DOHH2 (cell line): ENCODE measurements at regions not wholly inside any gene's neighbourhood (a gene's known extent, or its start where the extent isn't known, plus 50 kb on each side); places are given as distances from the start of the nearest gene placed in this dataset.

Experiments
- H3F3A ChIP-seq: fragments of 200-600 bp; sonication (generic), shearing (Covaris generic); 2 replicates; pipeline ENCODE4 v1.6.0; 2016; ENCODE audit warnings: antibody characterized with exemption, mild to moderate bottlenecking; ENCODE audit not compliant: control insufficient read depth, insufficient read depth
- H3K27ac ChIP-seq: fragments of 200-600 bp; sonication (generic); 2 replicates; pipeline ENCODE4 v1.5.1; 2014; ENCODE audit warnings: low read depth, mild to moderate bottlenecking, low read length, moderate library complexity
- H3K27me3 ChIP-seq: fragments of 200-600 bp; sonication (generic); 2 replicates; pipeline ENCODE4 v1.6.1; 2014; ENCODE audit warnings: mild to moderate bottlenecking, low read length, mixed read lengths; ENCODE audit not compliant: control insufficient read depth
- H3K36me3 ChIP-seq: fragments of 200-600 bp; sonication (generic); 2 replicates; pipeline ENCODE4 v1.6.1; 2014; ENCODE audit warnings: mild to moderate bottlenecking, low read length, moderate library complexity, mixed read lengths; ENCODE audit not compliant: control insufficient read depth
- H3K4me1 ChIP-seq: fragments of 200-600 bp; sonication (generic); 2 replicates; pipeline ENCODE4 v1.6.1; 2014; ENCODE audit warnings: mild to moderate bottlenecking, low read length, mixed read lengths; ENCODE audit not compliant: control insufficient read depth
- H3K4me2 ChIP-seq: fragments of 200-600 bp; sonication (generic); 2 replicates; pipeline ENCODE4 v1.6.0; 2014; ENCODE audit warnings: mild to moderate bottlenecking, low read length, moderate library complexity
- H3K4me3 ChIP-seq: fragments of 200-600 bp; sonication (generic); 2 replicates; pipeline ENCODE4 v1.5.1; 2014; ENCODE audit warnings: mild to moderate bottlenecking, low read length, mixed read lengths
- H3K79me2 ChIP-seq: fragments of 200-600 bp; sonication (generic); 2 replicates; pipeline ENCODE4 v1.6.1; 2014; ENCODE audit warnings: mild to moderate bottlenecking, low read length, mixed read lengths; ENCODE audit not compliant: control insufficient read depth
- H3K9me2 ChIP-seq: fragments of 200-600 bp; sonication (generic); replicated peaks from 2 replicates; pipeline ENCODE4 v1.6.1; 2014; ENCODE audit warnings: mild to moderate bottlenecking, low read length, mixed read lengths; ENCODE audit not compliant: control insufficient read depth
- H3K9me3 ChIP-seq: fragments of 200-600 bp; sonication (generic); 2 replicates; pipeline ENCODE4 v1.6.1; 2014; ENCODE audit warnings: antibody characterized with exemption, low read length, mixed read lengths; ENCODE audit not compliant: control insufficient read depth, insufficient read depth
- H4K20me1 ChIP-seq: fragments of 200-600 bp; sonication (generic); 2 replicates; pipeline ENCODE4 v1.6.0; 2014; ENCODE audit warnings: low read depth, mild to moderate bottlenecking, antibody characterized with exemption, low read length, moderate library complexity; ENCODE audit not compliant: control insufficient read depth, insufficient read depth
- EZH2phosphoT487 ChIP-seq: fragments of 200-600 bp; sonication (generic); IDR thresholded peaks from 2 replicates; pipeline ENCODE4 v1.6.1; 2017; ENCODE audit warnings: borderline replicate concordance, mild to moderate bottlenecking, antibody characterized with exemption, low read length, moderate library complexity, mixed read lengths
- TF ChIP-seq, protein P1 (sequence below): fragments of 200-600 bp; sonication (generic); IDR thresholded peaks from one replicate; pipeline ENCODE4 v1.5.1; 2014; ENCODE audit warnings: antibody characterized with exemption, mild to moderate bottlenecking, low read depth, low read length; ENCODE audit not compliant: poor library complexity, severe bottlenecking

DNA sequence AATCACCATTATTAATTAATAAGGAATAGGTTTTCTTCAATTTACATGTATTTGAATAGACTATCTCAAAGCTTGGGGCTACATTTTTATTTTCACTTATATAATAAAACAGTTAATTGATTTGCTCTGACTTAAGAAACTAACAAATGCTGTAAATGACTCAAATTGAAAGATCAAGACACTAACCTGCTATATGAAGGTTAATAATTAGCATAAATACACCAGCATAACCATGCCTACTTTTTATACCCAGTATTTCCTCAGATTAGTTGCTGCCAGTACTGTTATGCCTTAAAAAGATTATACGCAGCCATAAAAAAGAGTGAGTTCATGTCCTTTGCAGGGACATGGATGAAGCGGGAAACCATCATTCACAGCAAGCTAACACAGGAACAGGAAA lies 1545.1 kb downstream of the AMY1C start:
- no peaks in the 10 kb centered on the region for H3K4me1 ChIP-seq
- no peaks in the 10 kb centered on the region for H3K27me3 ChIP-seq
- no peaks in the 10 kb centered on the region for H3K9me2 ChIP-seq
- no peak overlapping the region for H3K4me2 ChIP-seq
- H3K9me3 ChIP-seq, result no peaks in the 10 kb centered on the region
- H3K79me2 ChIP-seq, result no peaks in the 10 kb centered on the region
- no peaks in the 10 kb centered on the region for H3K36me3 ChIP-seq
- H3K27ac ChIP-seq, result no peak overlapping the region
- no peak overlapping the region for H3K4me3 ChIP-seq
- TF ChIP-seq, protein P1, sequence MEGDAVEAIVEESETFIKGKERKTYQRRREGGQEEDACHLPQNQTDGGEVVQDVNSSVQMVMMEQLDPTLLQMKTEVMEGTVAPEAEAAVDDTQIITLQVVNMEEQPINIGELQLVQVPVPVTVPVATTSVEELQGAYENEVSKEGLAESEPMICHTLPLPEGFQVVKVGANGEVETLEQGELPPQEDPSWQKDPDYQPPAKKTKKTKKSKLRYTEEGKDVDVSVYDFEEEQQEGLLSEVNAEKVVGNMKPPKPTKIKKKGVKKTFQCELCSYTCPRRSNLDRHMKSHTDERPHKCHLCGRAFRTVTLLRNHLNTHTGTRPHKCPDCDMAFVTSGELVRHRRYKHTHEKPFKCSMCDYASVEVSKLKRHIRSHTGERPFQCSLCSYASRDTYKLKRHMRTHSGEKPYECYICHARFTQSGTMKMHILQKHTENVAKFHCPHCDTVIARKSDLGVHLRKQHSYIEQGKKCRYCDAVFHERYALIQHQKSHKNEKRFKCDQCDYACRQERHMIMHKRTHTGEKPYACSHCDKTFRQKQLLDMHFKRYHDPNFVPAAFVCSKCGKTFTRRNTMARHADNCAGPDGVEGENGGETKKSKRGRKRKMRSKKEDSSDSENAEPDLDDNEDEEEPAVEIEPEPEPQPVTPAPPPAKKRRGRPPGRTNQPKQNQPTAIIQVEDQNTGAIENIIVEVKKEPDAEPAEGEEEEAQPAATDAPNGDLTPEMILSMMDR, result no peak
- TF ChIP-seq EZH2phosphoT487, result no peak
- no peaks in the 10 kb centered on the region for H4K20me1 ChIP-seq
- H3F3A ChIP-seq, result no peaks in the 10 kb centered on the region

DNA sequence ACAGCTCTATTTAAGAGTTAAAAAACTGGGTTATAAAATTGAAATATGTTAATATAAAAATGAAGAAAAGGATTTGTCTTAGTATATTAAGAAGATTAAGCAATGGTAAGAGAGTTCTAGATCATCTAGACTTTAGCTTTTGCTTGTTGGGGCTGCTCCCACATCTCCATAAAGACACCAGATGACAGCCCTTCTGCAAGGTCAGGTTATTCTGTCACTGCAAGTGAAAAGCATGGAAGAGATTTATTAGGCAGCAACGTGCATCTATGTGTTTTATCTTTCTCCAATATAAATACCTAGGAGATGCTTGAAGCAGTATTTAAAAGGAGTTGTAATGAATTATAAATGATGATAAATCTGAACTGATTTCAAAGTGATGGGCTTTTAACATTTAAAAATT lies 1560.4 kb downstream of the AMY1C start:
- TF ChIP-seq, protein P1, result no peak
- no peaks in the 10 kb centered on the region for H3K9me2 ChIP-seq
- no peak overlapping the region for H3K4me2 ChIP-seq
- no peak overlapping the region for H3K4me3 ChIP-seq
- H3F3A ChIP-seq, result no peaks in the 10 kb centered on the region
- H3K79me2 ChIP-seq, result no peaks in the 10 kb centered on the region
- no peak overlapping the region for H3K27ac ChIP-seq
- H3K4me1 ChIP-seq, result no peaks in the 10 kb centered on the region
- H3K36me3 ChIP-seq, result no peaks in the 10 kb centered on the region
- no peaks in the 10 kb centered on the region for H4K20me1 ChIP-seq
- H3K9me3 ChIP-seq, result no peaks in the 10 kb centered on the region
- no peaks in the 10 kb centered on the region for H3K27me3 ChIP-seq

DNA sequence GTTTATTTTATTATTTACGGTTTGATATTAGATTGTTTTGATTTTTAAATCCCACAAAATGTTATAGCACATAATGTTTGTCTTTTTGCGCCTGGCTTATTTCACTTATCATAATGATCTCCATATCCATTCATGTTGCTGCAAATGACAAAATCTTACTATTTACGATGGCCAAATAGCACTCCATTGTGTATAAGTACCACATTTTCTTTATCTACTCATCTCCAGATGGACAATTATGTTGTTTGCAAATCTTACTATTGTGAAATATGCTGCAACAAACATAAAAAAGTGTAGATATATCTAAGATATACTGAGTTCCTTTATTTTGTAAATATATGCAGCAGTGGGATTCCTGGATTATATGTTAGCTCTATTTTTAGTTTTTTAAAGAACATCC lies 1568.3 kb downstream of the AMY1C start:
- Histone ChIP-seq H4K20me1 (no peaks in the 10 kb centered on the region), H3K9me3 (no peaks in the 10 kb centered on the region), H3K79me2 (no peaks in the 10 kb centered on the region), H3K4me2 (no peak overlapping the region), H3K9me2 (no peaks in the 10 kb centered on the region), H3K4me3 (no peak overlapping the region), H3F3A (no peaks in the 10 kb centered on the region), H3K27ac (no peak overlapping the region), H3K27me3 (no peaks in the 10 kb centered on the region), H3K36me3 (no peaks in the 10 kb centered on the region), H3K4me1 (no peaks in the 10 kb centered on the region)
- no peak for TF ChIP-seq EZH2phosphoT487
- TF ChIP-seq, protein P1, result no peak

DNA sequence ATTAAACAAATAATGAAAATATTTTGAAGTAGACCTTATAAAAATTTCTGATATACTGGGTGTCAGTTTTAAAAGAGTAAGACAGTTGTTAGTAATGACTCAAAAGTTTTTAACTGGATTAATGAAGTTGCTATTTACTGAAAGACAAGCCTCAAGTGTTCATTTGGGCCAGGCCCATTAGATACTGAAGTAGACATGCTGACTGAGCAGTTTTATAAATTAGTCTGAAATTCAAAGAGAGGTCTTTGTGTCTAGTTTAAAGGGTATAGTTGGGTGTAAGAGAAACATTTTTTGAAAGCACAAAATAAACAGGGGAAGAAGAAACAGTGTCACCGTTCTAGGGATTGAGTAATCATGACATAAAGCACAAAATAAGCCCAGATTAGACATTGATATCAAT lies 1577.2 kb downstream of the AMY1C start:
- Histone ChIP-seq H3K9me2 (no peaks in the 10 kb centered on the region), H3F3A (no peaks in the 10 kb centered on the region), H3K4me2 (no peak overlapping the region), H3K4me3 (no peak overlapping the region), H3K79me2 (no peaks in the 10 kb centered on the region), H3K27me3 (no peaks in the 10 kb centered on the region), H3K9me3 (no peaks in the 10 kb centered on the region), H3K36me3 (no peaks in the 10 kb centered on the region), H3K27ac (no peak overlapping the region), H3K4me1 (no peaks in the 10 kb centered on the region), H4K20me1 (no peaks in the 10 kb centered on the region)
- no peak for TF ChIP-seq EZH2phosphoT487
- TF ChIP-seq, protein P1, result no peak
